ENCODE measurements at regions not wholly inside any gene's neighbourhood (a gene's known extent, or its start where the extent isn't known, plus 50 kb on each side); places are given as distances from the start of the nearest gene placed in this dataset.
"Not testable (repeated sequence)": the region's sequence is repeated elsewhere in the genome, so short reads cannot be mapped to it uniquely, and the experiment has no call there.

DNA sequence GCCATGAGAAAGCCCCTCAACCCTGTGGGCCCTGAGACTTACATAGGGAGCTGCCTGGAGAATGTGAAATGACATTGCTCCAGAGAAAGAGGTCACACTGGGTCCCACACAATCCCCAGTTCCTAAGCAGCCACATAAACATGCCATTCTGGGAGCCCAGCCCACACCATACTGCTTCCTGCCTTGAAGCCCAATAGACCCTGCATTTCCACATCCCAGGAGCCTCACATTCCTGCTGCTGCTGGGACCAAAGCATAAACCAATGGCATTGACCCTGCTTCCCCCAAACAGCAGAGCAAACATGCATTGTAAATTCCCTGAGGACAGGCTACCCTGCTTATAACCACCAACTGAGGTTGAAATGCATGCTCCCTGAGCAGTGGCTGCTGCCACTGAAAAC lies 1117.6 kb upstream of the SLC39A10 start:
- TF ChIP-seq, protein P1, sequence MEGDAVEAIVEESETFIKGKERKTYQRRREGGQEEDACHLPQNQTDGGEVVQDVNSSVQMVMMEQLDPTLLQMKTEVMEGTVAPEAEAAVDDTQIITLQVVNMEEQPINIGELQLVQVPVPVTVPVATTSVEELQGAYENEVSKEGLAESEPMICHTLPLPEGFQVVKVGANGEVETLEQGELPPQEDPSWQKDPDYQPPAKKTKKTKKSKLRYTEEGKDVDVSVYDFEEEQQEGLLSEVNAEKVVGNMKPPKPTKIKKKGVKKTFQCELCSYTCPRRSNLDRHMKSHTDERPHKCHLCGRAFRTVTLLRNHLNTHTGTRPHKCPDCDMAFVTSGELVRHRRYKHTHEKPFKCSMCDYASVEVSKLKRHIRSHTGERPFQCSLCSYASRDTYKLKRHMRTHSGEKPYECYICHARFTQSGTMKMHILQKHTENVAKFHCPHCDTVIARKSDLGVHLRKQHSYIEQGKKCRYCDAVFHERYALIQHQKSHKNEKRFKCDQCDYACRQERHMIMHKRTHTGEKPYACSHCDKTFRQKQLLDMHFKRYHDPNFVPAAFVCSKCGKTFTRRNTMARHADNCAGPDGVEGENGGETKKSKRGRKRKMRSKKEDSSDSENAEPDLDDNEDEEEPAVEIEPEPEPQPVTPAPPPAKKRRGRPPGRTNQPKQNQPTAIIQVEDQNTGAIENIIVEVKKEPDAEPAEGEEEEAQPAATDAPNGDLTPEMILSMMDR (IDR thresholded peaks at IDR 0.05; ENCODE audit: extremely low read depth, insufficient read depth, missing control alignments): no peak
- DNase-seq (ENCODE audit: low spot score): no peak
- in situ Hi-C loops (cut with MboI; ENCODE audit: low pct_unique_long_range_greater_than_20kb, low sequenced_read_pairs, unreplicated experiment): no loop called here

DNA sequence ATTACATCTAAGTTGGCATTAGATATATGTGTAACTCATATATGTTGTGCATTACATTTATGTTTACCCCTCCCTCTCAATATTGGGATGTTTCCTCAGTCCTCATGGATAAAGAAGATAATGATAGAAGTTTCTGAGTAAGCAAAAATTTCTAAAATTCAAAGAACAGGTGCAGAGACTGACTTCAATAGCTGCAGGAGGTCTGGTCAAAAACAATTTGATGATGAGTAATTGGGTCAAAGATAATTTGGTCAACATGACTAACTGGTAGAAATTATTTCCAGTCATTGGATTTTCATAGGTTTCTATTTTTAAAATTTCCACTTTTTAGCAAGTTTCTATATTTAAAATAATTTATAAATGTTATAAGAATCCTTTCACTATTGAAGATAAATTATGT lies 1130.9 kb upstream of the SLC39A10 start:
- in situ Hi-C loops (cut with MboI; ENCODE audit: low pct_unique_long_range_greater_than_20kb, low sequenced_read_pairs, unreplicated experiment): no loop called here
- TF ChIP-seq, protein P1 (IDR thresholded peaks at IDR 0.05; ENCODE audit: extremely low read depth, insufficient read depth, missing control alignments): no peak
- DNase-seq (ENCODE audit: low spot score): no peak

DNA sequence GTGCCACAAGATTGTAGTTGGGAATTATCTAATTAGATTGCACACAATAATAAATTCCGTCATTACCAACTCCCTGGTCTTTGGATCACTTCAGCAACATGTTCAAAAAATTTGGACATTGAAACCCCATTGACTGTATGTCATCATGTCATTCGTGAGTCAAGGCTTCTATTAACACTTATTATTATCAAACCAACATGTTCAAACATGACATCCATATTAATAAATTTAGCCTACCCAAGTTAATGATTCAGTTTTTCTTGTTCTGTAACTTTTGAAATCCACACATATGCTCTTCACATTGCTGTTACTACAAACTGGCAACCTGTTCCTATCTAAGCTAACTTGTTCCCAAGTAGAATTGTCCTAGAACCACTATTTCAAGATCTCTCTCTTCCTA lies 1142.7 kb upstream of the SLC39A10 start:
- in situ Hi-C loops (cut with MboI; ENCODE audit: low pct_unique_long_range_greater_than_20kb, low sequenced_read_pairs, unreplicated experiment): no loop called here
- TF ChIP-seq, protein P1 (IDR thresholded peaks at IDR 0.05; ENCODE audit: extremely low read depth, insufficient read depth, missing control alignments): no peak
- no peak for DNase-seq (ENCODE audit: low spot score)

DNA sequence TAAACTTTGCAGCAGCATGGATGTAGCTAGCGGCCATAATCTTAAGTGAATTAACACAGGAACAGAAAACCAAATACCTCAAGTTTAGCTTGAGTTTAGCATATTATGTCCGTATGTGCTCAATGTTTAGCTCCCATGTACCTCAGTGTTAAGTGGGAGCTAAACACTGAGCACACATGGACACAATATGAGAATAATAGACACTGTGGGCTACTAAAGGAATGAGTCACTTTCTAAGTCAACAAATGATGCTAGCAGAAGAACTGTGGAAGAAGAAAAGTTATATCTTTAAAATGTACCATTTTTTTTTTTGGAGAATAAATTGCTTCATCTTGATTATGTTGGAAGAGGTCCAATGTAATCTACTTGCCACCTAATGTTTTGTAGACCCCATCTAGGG lies 1146.0 kb upstream of the SLC39A10 start:
- in situ Hi-C loops (cut with MboI; ENCODE audit: low pct_unique_long_range_greater_than_20kb, low sequenced_read_pairs, unreplicated experiment); DNase-seq (ENCODE audit: low spot score): not testable (repeated sequence)

DNA sequence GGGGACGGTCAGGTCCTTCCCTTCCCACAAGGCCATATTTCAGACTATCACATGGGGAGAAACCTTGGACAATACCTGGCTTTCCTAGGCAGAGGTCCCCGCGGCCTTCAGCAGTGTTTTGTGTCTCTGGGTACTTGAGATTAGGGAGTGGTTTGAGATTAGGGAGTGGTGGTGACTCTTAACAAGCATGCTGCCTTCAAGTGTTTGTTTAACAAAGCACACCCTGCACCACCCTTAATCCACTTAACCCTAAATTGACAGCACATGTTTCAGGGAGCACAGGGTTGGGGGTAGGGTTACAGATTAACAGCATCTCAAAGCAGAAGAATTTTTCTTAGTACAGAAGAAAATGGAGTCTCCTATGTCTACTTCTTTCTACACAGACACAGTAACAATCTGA lies 1152.2 kb upstream of the SLC39A10 start:
- in situ Hi-C loops (cut with MboI; ENCODE audit: low pct_unique_long_range_greater_than_20kb, low sequenced_read_pairs, unreplicated experiment); DNase-seq (ENCODE audit: low spot score): not testable (repeated sequence)

DNA sequence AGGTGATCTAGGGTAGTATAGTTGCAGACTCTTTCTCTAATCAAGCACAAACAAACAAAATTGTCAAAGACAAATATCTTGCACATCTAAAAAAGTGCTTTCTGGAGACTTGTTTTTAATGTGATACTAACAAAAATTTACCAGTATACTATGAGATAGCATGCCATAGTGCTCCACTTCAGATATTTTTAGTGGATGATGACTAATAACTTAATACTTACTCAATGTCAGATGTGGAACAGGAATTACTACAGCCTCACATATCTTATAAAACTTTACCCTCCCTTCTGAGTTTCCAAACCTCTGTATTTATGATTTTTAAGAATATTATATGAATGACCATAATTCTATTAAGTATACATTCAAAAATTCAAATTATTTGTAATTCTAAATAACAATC lies 1162.0 kb upstream of the SLC39A10 start:
- TF ChIP-seq, protein P1 (IDR thresholded peaks at IDR 0.05; ENCODE audit: extremely low read depth, insufficient read depth, missing control alignments): no peak
- no peak for DNase-seq (ENCODE audit: low spot score)
- in situ Hi-C loops (cut with MboI; ENCODE audit: low pct_unique_long_range_greater_than_20kb, low sequenced_read_pairs, unreplicated experiment): no loop called here

DNA sequence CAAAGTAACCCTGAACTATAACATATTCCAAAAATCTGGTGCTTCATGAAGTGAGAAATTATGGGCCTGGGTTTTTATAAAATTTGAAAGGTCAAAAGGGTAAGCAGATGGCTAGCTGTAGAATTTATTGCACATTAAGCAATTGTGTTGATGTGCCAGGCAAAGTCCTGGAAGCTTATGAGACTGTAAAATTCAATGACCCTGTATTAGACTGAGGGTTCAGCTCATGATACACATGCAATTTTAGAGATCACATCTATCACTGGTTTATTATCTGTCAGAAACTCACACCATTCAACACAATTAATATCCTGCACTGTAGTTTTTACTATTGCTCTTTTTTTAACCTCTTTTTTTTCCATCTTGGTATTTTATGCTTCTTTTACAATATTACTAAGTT lies 1162.6 kb upstream of the SLC39A10 start:
- no peak for DNase-seq (ENCODE audit: low spot score)
- in situ Hi-C loops (cut with MboI; ENCODE audit: low pct_unique_long_range_greater_than_20kb, low sequenced_read_pairs, unreplicated experiment): no loop called here
- TF ChIP-seq, protein P1 (IDR thresholded peaks at IDR 0.05; ENCODE audit: extremely low read depth, insufficient read depth, missing control alignments): no peak

DNA sequence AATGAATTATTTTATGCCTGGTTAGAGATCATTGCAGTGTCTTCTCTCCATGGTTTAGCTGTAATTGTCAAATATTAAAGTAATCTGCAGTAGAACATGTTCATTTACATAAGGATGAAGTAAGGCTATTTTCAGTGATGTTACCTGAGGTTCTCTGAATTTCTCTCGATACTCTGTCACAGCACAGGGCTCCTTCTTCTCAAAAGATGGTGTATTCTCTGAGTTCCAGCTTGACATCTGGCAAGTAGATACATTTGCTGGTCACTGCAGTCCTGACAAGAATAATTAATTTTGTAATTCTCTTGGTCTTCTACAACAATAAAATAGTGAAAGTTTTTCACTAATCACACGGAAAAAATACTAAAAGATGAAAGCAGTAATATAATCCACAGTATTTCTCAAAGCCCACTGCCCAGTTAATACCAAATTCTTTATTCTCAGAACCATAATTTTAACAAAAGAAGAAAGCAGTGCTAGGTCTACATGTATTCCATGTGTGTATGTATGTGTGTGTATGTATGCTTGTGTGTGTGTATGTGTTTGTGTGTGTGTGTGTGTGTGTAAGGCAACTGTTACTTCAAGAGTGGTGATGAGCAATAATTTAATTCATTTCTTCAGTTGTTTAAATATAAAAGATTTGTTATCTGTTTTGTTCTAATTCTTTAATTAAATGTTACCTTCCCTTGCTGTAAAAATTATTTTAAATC lies 1165.5 kb upstream of the SLC39A10 start:
- TF ChIP-seq, protein P1 (IDR thresholded peaks at IDR 0.05; ENCODE audit: extremely low read depth, insufficient read depth, missing control alignments): no peak
- in situ Hi-C loops (cut with MboI; ENCODE audit: low pct_unique_long_range_greater_than_20kb, low sequenced_read_pairs, unreplicated experiment): no loop called here
- DNase-seq (ENCODE audit: low spot score): no peak
